Breast epithelium (tissue), 4 donors: ENCODE measurements at regions not wholly inside any gene's neighbourhood (a gene's known extent, or its start where the extent isn't known, plus 50 kb on each side); places are given as distances from the start of the nearest gene placed in this dataset.

Experiments used
- DNase-seq, 2 donors: peaks; one replicate each; pipeline ENCODE4 v3.0.0-alpha.2; 2019; ENCODE audit warnings: low spot score in 2 of 2
- H3K27ac ChIP-seq, 2 donors: fragments of 200-600 bp; sonication (generic) in 1 of 2; one replicate each; pipeline ENCODE4 v1.5.1; 2016 to 2019; ENCODE audit warnings: mild to moderate bottlenecking in 1 of 2
- H3K27me3 ChIP-seq, 2 donors: fragments of 200-600 bp; sonication (generic) in 1 of 2; one replicate each; pipeline versions ENCODE4 v1.5.1 to v1.6.0; 2017 to 2019; ENCODE audit warnings: control low read depth in 1 of 2, mild to moderate bottlenecking in 1 of 2
- H3K36me3 ChIP-seq: fragments of 200-600 bp; one replicate; pipeline ENCODE4 v1.5.1; 2019
- H3K4me1 ChIP-seq, 2 donors: fragments of 200-600 bp; sonication (generic); one replicate each; pipeline ENCODE4 v1.5.1; 2016 to 2019; ENCODE audit warnings: control low read depth in 1 of 2
- H3K4me3 ChIP-seq, 3 donors: fragments of 200-600 bp; sonication (generic); 1 replicate in 2 of 3; 2 replicates in 1 of 3; pipeline ENCODE4 v1.5.1; 2016 to 2019; ENCODE audit warnings: mild to moderate bottlenecking in 3 of 3, moderate library complexity in 2 of 3
- H3K9me3 ChIP-seq, 2 donors: fragments of 200-600 bp; sonication (generic) in 1 of 2; one replicate each; pipeline ENCODE4 v1.5.1; 2016 to 2019; ENCODE audit warnings: control low read depth in 1 of 2
- CTCF ChIP-seq, 3 donors: fragments of 450-650 bp; IDR thresholded peaks; one replicate each; pipeline ENCODE4 v1.5.1; 2016 to 2017; ENCODE audit warnings: antibody characterized with exemption in 3 of 3, mild to moderate bottlenecking in 3 of 3, moderate library complexity in 3 of 3
- POLR2A ChIP-seq: fragments of 450-650 bp; IDR thresholded peaks from one replicate; pipeline ENCODE4 v1.6.1; 2016; ENCODE audit warnings: antibody characterized with exemption, mild to moderate bottlenecking, moderate library complexity
- POLR2AphosphoS5 ChIP-seq, 3 donors: sonication (generic); formaldehyde crosslinking; IDR thresholded peaks; one replicate each; pipeline ENCODE4 v1.6.1; 2017; ENCODE audit warnings: antibody characterized with exemption in 3 of 3
- intact Hi-C: fragments of 100-400 bp; cut with DNase I; formaldehyde crosslinking; loops from one replicate; pipeline ENCODE4 v1.15.1; 2023; ENCODE audit warnings: low total_unique reads

GRCh38 chr14:94697773-94698556 is 71.9 kb downstream of the GSC start:
- Histone ChIP-seq H3K36me3 (no peaks in the 10 kb centered on the region), H3K4me3 (no peak overlapping the region), H3K4me1 (no peaks in the 10 kb centered on the region), H3K27me3 (no peaks in the 10 kb centered on the region), H3K27ac (no peak overlapping the region), H3K9me3 (no peaks in the 10 kb centered on the region)
- DNase-seq, result no peak
- intact Hi-C loops, result no loop called here
- TF ChIP-seq POLR2AphosphoS5 (IDR thresholded peaks at IDR 0.05), result no peak
- no peak for TF ChIP-seq POLR2A
- no peak for TF ChIP-seq CTCF (IDR thresholded peaks at IDR 0.05)

GRCh38 chr14:94696518-94696917 is 73.4 kb downstream of the GSC start:
- no peak overlapping the region for H3K27ac ChIP-seq
- H3K9me3 ChIP-seq, result no peaks in the 10 kb centered on the region
- TF ChIP-seq POLR2A, result no peak
- no peaks in the 10 kb centered on the region for H3K4me1 ChIP-seq
- no peak for DNase-seq
- no peaks in the 10 kb centered on the region for H3K36me3 ChIP-seq
- H3K4me3 ChIP-seq, result no peak overlapping the region
- H3K27me3 ChIP-seq, result no peaks in the 10 kb centered on the region
- intact Hi-C loops, result no loop called here

DNA sequence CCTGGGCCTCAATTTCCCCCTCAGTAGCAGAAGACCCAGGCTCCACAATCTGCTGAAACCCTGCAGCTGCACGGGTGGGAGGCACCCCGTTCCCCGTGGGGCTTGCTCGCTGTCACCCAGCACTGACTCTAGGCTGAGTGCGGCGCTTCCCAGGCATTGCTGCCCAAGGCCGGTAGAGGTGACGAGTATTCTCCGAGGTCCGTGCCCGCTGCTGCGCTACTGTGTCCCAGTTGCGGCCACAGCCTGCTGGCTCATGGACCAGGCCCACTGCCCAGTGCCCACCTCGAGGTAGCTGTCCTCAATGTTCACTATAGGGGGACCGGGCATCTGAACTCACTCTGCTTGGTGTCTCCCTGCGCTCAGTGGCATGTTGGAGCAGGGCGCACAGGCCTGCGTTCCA is 74.7 kb downstream of the GSC start:
- Histone ChIP-seq H3K4me1 (no peaks in the 10 kb centered on the region), H3K27me3 (no peaks in the 10 kb centered on the region), H3K36me3 (no peaks in the 10 kb centered on the region), H3K9me3 (no peaks in the 10 kb centered on the region), H3K27ac (no peak overlapping the region), H3K4me3 (no peak overlapping the region)
- DNase-seq, result no peak
- TF ChIP-seq POLR2A, result no peak
- no peak for TF ChIP-seq POLR2AphosphoS5 (IDR thresholded peaks at IDR 0.05)
- no peak for TF ChIP-seq CTCF (IDR thresholded peaks at IDR 0.05)
- intact Hi-C loops, result no loop called here

DNA sequence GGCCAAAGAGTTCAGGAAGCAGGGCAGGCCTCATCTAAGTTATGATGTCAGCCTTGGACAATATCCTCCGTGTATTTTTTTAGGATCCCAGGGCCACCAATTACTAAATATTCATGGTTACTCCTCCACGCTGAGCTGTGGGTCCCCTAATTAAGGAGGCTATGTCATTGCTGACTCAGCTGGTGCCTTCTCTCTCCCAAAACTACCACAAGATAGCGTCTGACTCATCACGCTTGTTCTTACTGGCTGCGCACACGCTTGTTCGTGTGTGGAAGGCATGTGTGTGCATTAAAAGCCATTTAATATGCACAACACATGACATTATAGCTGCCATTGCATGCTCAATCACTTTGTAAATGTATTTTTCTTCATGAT is 78.3 kb downstream of the GSC start:
- H3K27me3 ChIP-seq, result no peaks in the 10 kb centered on the region
- H3K9me3 ChIP-seq, result no peaks in the 10 kb centered on the region
- H3K4me1 ChIP-seq, result peaks cover 0 to 5% of the 10 kb centered on the region in 2 donors
- no peak overlapping the region for H3K4me3 ChIP-seq
- no peaks in the 10 kb centered on the region for H3K36me3 ChIP-seq
- TF ChIP-seq POLR2AphosphoS5 (IDR thresholded peaks at IDR 0.05) (no peak), CTCF (IDR thresholded peaks at IDR 0.05) (no peak), POLR2A (no peak)
- no peak overlapping the region for H3K27ac ChIP-seq
- intact Hi-C loops, result no loop called here
- DNase-seq, result no peak

DNA sequence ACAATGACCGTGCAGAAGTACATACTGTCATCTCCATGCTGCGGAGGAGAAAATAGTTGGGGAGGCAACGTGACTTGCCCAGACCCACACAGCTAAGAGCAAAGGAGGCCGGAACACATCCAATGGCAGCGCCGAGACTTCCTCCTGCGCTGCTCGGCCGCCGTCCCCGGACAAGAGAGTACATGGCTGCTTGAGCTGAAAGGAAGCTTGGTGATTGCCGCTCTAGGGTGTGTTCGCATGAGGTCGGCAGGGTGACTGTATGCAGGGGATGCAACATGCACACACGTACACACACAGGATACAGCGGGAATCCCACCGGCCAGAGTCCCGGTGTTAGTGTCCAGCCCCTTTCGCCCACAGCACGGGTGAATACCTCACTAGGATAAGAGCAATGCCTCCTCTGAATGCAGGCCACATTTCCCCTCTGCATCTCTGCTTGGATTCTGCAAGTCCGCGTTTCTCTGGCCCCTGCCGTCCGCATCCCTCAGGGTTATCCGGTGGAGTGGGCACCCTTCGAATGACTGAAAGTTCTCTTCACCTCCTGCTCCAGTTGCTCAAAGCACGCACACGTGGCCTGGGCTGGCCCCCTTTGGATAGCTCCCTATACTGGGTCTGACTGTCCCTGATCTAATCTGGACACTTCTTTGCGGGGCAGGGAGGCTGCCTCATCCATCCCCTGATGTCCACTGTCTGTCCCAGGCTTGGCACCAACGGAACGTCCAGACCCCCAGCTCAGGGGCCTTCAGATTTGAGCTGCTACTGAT is 78.8 kb downstream of the GSC start:
- H3K4me3 ChIP-seq, result no peak overlapping the region
- H3K36me3 ChIP-seq, result no peaks in the 10 kb centered on the region
- no peak for DNase-seq
- no peaks in the 10 kb centered on the region for H3K27me3 ChIP-seq
- H3K9me3 ChIP-seq, result no peaks in the 10 kb centered on the region
- intact Hi-C loops, result no loop called here
- H3K4me1 ChIP-seq, result peaks cover 0 to 5% of the 10 kb centered on the region in 2 donors
- H3K27ac ChIP-seq, result no peak overlapping the region
- no peak for TF ChIP-seq CTCF (IDR thresholded peaks at IDR 0.05)
- TF ChIP-seq POLR2A, result no peak
- TF ChIP-seq POLR2AphosphoS5 (IDR thresholded peaks at IDR 0.05), result no peak
